NCI-H1436 treated with DMSO at 0.1 percent for 48 hours (cell line): ENCODE measurements at regions not wholly inside any gene's neighbourhood (a gene's known extent, or its start where the extent isn't known, plus 50 kb on each side); places are given as distances from the start of the nearest gene placed in this dataset.
"Not testable (repeated sequence)": the region's sequence is repeated elsewhere in the genome, so short reads cannot be mapped to it uniquely, and the experiment has no call there.

Experiments
- DNase-seq: peaks from one replicate; lab custom pipeline; 2025; lab: John Stamatoyannopoulos, UW

DNA sequence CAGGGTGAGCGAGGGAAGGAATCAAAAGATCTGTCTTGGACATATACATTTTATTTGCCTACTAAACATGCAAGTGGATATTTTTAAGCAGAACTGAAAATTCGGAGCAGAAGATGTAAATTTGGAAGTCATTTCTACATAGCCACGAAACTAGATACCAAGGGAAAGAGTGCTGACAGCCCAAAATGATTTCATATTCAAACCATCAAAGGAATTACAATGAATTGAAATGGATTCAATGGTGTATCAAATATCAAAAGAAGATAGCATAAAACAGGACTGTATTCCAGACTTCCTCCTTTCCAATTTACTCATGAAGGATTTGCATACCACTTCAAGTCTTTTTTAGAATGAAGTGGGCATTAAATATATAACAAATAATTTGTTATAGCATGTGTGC is 313.5 kb upstream of the KITLG start:
- DNase-seq, result no peak

DNA sequence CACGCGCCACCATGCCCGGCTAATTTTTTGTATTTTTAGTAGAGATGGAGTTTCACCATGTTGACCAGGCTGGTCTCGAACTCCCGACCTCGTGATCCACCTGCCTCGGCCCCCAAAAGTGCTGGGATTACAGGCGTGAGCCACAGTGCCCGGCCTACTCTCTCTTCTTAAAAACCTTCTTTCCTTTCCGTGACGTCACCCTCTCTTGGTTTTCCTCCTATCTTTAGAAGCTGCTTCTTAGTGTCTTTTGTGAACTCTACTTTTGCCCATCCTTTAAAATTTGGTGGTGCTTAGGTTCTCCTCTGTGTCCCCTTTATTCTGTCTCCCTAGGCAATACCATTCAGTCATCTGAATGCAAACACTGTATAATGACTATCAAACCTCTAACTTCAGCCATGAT is 311.2 kb upstream of the KITLG start:
- DNase-seq, result not testable (repeated sequence)

DNA sequence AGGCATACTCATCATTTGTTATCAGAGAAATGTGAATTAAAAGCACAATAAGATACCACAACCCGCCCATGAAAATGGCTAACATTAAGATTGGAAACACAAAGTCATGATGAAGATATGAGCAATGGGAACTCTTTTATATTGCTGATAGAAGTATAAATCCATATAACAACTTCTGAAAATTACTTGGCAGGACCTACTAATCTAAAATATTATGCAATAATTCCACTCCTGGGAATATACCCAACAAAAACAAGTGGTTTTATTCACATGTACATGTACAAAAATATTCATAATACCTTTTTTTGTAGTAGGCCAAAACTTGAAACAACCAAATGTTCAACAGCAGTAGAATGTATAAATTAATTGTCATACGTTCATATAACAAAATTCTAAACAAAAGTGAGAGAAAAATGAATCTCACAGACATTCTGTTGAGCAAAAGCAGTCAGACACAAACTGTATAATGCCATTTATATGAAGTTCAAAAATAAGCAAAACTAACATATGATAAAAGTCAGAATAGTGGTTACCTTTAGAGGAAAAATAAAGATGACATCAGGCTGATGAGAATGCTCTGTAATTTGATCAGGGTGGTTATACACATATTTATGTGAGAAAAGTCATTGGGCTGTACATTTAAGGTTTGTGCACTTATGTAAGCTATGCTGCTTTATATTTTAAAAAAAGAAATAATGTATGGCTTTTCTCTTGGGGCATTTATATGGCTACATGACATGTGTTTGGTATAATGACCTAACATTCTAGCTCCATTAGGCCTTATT is 309.2 kb upstream of the KITLG start:
- DNase-seq, result no peak

DNA sequence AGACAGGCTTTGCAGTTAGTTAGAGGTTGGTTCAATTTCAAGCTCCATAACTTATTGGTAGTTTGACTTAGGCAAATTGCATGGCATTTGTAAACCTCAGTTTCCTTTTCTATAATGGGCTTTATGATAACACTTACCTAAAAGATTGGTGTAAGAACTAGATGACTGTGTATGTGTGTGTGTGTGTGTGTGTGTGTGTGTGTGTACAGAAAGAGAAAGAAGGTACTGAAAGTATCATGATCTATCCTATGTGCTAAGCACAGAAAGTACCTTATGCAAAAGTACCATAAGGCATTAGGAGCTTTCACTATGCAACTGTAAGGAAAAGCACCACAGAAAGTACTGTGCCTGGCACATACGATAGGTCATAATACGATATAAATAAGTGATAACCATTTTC is 304.3 kb upstream of the KITLG start:
- DNase-seq, result no peak

DNA sequence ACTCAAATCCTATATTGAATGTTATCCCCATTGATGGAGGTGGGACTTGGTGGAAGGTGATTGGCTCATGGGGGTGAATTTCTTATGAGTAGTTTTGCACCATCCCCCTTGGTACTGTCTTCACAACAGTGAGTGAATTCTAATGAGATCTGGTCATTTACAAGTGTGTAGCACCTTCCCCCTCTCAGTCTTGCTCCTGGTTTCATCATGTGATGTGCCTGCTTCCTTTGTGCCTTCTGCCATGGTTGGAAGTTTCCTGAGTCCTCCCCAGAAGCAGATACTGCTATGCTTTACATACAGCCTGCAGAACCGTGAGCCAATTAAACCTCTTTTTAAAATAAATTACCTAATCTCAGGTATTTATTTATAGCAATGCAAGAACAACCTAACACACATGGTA is 302.4 kb upstream of the KITLG start:
- no peak for DNase-seq

DNA sequence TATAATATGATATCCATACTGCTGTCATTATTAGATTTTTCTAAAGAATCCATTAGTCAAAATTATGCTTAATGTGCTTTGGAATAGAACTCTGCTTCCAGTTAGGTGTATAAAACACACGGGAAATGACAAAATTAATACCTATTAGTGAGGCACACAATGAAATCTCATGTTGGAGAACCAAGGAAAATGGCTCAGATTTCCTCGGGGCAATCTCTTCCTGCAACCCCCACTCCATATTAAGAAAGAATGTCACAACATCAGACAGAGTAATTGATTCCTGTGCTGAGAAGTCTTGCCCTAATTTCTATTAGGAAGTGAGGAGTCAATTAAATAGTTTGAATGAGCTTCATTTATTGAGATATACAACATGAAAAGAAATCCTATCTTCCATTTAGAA is 299.8 kb upstream of the KITLG start:
- no peak for DNase-seq

DNA sequence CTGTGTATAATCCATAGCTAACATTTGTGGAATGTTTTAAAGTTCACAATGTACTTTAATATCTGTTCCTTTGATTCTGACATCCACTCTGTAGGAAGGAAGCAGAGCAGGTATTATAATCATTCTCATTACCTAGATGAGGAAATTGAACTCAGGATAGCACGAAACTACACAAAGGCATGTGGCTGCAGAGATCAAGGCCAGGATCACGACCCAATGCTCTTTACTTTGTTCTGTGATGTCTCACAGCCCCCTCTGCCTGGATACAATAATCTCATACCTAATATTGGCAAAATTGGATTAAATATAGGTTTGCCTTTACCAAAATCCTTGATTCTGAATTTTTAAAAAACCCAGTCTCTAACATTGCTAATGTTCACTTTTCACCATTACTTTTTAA is 298.0 kb upstream of the KITLG start:
- DNase-seq, result no peak

DNA sequence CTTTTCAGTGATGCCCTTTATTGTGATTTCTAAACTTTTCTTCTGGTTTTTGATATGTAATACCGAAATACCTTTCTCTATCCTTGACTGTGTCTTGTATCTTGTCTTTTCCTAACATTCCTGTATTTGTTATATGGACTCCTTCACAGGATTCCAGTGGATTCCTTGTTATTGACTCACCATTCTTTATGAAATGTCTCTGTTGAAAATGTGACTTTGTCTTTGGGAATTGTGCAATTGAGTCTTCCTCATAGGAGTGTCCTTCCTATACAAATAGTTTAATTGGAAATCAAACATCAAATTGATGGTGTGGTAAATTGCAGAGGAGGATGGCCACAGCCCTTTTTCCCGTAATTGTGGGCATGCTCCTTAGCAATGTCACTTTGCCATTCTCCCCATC is 296.6 kb upstream of the KITLG start:
- no peak for DNase-seq

DNA sequence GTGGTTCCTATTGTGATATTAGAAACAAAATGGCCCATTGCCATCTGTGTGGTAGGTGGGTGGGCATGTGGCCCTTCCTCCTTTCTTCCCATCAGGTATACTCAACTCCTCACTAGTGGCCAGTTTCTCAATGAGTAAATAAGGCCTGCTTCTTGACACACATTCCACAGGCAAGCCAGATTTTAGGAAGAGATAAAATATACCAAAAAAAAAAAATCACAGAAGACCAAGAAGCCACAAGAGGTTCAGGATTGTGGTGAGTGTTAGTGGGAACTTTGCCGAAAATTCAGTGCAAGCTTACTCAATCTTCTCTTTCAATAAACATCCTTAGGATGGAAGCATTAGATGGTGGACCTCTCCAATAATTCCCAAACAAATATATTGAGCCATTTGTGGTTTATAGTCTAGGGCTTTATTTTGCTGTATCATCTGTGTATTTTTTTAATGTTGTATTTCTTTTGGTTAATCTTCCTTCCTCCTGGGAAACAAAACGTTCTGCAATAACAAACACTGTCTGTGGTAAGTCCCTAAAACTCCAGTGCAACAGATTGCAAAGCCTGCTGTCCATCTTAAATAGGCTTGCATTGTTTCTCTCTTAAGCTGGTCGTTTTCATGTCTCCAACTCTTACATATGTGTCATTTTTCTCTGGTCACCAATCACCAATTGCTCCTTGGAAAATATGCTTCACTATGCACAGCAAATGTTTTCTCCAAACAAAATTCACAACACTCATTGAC is 289.9 kb upstream of the KITLG start:
- DNase-seq, result no peak

DNA sequence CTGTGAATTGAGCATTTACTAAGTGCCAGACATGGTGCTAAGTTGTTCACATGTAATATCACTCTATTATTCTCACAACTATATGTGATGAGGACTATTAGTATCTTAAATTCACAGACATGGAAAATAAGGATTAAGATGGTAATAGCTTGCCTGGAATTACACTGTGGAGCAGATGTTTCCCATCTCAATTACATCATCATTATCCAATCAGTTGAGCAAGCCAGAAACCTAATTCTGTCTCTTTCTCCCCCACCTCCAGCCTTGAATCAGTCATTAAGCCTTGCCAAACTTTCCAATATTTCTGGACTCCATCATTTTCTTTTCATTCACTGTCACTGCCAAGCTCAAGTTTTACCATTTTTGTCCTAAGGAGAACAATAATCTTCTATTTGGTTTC is 287.8 kb upstream of the KITLG start:
- DNase-seq, result no peak

DNA sequence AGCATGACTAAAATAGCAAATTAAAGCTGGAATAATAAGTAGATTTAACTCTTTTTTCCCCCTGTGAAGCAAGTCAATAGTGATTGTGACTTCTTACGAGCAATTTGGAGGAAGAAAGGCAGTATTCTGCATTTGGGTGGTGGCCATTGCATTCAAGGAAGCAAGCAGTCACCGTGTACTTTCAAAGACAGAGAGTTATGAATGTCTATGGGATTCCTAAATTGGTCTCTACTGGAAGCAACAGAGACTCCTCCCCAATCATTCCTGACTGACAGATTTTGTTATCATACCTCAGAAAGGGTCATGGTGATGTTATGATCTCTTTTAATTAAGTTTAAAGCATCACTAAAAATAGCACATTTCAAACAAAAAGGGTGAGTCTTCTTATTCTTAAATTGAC is 287.2 kb upstream of the KITLG start:
- DNase-seq, result no peak

DNA sequence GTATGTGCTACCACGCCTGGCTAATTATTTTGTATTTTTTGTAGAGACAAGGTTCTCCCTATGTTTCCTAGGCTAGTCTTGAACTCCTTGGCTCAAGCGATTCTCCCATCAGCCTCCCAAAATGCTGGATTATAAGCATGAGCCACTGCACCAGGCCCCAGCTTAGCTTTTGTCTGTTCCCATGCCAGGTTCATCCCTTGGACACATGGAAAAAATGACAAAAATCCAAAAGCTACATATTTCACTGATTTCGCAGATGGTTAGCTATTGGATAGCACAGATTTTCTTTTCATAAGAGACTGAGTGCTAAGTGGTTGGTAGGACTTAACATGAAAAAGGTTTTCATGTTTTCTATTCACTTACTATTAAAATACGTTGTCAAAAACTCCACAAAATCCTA is 286.6 kb upstream of the KITLG start:
- no peak for DNase-seq

DNA sequence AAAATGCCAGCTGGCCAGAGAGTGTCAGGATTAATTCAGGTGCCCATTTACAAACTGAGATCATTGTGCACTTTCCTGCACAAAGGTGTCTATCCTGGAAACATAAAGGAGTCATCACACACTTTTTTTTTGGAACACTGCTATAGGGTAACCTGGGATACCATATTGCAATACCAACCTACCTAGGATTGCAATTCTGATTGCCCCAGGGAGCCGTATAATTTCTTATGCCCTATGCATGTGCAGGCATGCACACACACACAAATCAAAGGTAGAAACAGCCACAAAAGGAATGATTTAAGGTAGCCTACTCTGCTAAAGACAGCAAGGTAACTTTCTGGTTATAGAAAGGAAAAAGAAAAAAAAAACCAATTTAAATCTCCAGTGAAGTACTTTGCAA is 285.3 kb upstream of the KITLG start:
- DNase-seq, result no peak

DNA sequence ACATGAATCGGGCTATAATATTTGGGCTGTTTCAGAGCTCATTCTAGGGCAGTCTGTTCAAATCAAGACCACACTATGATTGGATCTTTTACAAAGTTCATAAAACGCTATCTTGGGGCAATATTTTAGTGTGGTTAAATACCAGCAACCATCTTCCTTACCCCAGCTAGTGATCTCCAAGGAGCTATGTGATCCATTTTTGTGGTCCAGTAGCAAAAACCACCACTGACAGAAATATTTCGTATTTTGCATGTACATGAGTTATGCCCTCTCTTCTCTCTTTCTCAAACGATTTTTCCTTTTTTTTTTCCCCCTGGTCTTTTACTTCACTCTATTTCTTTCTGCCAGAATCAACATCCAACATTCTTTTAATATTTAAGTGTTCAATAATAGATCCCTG is 280.6 kb upstream of the KITLG start:
- no peak for DNase-seq

DNA sequence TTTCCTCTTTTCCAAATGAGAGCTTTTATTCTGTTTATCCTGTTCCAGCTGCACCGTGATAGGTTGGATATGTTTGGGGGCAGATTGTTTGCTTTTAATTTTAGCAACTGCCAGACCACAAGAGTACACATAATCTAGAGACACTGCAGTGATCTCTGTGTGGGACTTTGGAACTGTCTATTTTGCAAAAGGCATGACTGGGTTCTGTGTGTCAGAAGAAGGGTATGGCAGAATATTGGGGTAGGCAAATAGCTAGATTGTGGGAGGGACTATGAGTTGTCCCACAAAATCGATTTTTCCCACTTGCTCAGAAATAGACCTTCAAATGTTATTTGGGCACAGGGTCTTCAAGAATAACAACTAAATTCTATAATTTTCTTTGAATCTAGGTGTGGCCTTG is 275.9 kb upstream of the KITLG start:
- DNase-seq, result no peak

DNA sequence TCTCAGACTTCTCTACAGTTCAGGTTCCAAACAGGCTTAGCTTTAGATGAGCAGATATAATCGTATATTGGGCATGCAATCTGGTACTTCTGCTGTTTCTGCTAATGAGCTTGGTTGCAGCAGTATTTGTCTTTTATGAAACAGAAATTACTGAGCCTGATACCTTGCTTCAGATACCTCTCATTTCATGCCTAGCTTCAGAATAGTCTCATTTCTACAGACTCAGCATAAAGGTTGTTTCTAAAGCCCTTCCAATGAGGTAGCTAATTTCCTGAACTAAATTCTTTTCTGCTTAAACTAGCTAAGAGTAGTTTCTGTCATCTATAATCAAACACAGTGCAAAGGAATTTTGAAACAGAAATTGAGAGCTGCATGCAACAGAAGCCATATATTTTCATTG is 275.0 kb upstream of the KITLG start:
- no peak for DNase-seq

DNA sequence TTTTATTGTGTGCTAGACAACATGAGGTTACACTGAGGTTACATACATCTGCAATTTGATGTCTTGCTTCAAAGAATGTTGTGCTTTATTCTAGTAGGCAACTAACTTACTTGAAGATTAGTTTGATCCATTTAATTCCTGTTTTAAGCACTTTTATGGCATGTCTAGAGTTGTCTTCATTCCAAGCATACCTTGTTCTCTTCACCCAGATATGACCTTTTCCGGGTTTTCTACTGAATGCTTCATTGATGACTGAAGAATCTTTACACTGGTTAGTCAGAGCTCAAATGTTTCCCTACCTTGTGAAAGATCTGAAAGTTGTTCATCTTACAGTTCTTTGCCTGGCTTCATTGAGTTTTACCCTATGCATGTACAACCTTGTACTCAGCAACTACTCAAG is 274.0 kb upstream of the KITLG start:
- no peak for DNase-seq

DNA sequence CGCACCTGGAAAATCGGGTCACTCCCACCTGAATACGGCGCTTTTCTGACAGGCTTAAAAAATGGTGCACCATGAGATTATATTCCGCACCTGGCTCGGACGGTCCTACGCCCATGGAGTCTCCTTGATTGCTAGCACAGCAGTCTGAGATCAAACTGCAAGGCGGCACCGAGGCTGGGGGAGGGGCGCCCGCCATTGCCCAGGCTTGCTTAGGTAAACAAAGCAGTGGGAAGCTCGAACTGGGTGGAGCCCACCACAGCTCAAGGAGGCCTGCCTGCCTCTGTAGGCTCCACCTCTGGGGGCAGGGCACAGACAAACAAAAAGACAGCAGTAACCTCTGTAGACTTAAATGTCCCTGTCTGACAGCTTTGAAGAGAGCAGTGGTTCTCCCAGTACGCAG is 267.0 kb upstream of the KITLG start:
- not testable (repeated sequence) for DNase-seq

DNA sequence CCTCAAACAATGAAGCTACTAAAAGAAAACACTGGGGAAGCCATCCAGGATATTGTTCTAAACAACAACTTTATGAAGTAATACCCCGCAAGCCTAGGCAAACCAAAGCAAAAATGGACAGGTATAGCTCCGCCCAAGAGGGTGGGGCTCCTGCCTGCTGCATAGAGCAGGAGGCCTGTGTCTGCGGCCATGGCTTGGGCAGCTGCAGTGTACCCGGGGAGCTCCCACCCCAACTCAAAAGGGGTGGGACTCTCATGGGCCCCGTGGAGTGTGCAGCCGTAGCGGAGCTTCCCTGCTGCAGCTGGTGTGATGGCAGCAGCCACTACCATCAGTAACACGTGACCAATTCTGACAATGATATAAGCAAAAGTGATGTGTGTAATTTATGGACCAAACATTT is 264.2 kb upstream of the KITLG start:
- no peak for DNase-seq

DNA sequence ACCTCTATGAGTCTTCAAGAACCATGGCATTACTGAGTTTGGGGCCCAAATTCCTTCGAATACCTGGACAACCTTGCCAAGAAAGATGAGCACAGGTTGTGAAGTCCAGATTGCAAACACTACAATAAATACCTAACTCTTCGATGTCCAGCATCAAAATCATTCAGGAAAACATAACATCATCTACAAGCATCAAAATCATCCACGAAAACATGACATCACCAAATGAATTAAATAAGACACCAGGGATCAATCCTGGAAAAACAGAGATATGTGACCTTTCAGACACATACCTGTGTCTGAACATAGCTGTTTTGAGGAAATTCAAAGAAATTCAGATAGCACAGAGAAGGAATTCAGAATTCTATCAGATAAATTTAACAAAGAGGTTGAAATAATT is 262.0 kb upstream of the KITLG start:
- no peak for DNase-seq

DNA sequence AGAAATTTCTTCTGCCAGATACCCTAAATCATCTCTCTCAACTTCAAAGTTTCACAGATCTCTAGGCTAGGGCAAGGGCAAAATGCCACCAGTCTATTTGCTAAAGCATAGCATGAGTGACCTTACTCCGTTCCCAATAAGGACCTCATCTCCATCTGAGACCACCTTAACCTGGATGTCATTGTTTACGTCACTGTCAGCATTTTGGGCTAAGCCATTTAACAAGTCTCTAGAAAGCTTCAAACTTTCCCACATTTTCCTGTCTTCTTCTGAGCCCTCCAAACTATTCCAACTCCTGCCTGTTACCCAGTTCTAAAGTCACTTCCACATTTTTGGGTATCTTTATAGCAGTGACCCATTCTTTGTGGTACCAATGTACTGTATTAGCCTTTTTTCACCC is 259.2 kb upstream of the KITLG start:
- no peak for DNase-seq

DNA sequence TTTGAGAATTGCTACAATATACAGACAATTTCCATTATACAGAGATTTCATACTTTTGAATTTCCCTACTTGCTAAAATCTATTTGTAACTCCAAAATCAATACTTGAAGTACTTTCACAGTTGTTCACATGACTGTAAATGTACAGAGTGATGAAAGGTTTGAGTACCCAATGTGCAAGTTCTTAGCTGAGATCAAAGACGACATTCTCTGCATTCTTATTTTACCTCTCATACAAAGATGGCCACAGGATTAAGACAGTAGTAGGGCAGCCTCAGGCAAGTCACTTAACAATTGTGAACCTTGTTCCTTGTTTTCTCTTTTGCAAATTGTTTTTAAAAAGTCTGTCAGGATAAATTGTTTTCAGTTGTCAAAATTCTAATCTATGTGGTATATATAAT is 255.9 kb upstream of the KITLG start:
- DNase-seq, result no peak

DNA sequence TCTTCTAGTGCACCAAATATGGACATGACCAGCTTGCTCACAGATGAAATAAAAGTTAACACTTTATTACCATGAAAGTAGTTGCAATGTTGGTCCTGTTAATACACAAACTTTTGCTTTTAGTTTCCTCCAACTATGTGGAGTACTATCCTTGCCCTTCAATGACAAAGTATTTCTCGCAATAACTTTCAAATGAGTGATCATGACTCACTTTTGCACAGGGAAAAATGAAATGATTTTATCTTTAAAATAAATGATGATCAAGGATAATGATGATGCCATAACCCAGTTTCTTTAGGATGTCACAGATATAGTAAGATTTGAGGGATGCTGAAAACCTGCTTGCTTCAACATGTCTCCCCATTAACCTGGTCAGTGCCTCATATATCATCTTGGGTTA is 254.0 kb upstream of the KITLG start:
- no peak for DNase-seq

DNA sequence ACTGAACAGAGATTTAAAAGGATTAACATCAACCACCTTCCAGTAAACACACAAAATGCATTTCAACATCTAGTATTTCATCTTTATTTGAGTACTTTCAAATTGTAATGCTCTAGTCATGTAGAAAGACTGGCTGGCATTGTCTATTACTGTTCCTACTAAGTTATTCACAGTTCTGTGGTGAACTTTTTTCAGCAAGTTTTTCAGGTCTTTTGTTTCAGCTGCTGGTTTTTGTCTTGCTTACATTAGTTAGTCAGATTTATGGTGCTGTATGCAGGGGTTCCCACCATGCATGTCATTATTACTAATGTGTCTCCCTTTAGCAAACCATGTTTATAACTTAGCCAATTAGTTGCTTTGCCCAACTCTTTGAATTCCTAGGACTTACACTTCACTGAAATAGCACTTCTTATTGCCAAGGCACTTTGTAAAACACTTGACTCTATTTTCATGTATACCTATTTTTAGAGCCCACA is 253.4 kb upstream of the KITLG start:
- no peak for DNase-seq
